Adipose tissue (tissue), 3 donors: ENCODE measurements at regions not wholly inside any gene's neighbourhood (a gene's known extent, or its start where the extent isn't known, plus 50 kb on each side); places are given as distances from the start of the nearest gene placed in this dataset.

Experiments used
- H3K27ac ChIP-seq: one replicate; pipeline ENCODE4 v1.5.1; 2013; ENCODE audit warnings: low read depth, low read length
- WGBS, 3 donors: extraction: QIAGEN DNeasy Blood & Tissue Kit; methylation state at CpG; one replicate each; pipeline ENCODE4 v1.1.7; 2013; 5-methylcytosine and 5-hydroxymethylcytosine counted together
- donor health status: healthy with polysubstance abuse.
- donor health status: Bipolar disorder and iron deficiency.
- donor health status: healthy.

GRCh38 chr15:69880571-69881301 lies 217.0 kb downstream of the TLE3 start:
- no peak overlapping the region for H3K27ac ChIP-seq
- 91 to 97% (median 93%) methylated on average over 6 of the region's 6 CpGs for WGBS, 3 donors

GRCh38 chr15:69881302-69881670 lies 216.4 kb downstream of the TLE3 start:
- 72 to 87% (median 81%) methylated on average over 4 of the region's 4 CpGs for WGBS, 3 donors
- H3K27ac ChIP-seq = no peak overlapping the region

GRCh38 chr15:69881766-69882165 lies 216.0 kb downstream of the TLE3 start:
- H3K27ac ChIP-seq = no peak overlapping the region
- 59 to 61% (median 61%) methylated on average over 10 of the region's 10 CpGs for WGBS, 3 donors

DNA sequence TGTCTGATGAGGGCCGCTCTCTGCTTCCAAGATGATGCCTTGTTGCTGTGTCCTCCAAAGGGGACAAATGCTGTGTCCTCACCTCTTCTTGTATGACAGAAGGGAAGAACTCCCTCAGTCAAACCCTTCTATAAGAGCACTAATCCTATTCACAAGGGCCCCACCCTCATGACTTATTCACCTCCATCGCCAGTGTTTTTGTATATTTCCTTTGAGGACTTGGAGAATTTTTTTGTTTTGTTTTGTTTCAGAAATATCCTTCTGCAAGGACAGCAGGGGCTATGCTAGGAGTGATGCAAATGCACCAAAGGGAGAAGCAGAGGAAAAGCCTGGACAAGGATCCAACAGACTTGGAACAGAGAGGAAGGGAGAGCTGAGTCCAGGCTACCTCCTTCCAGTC lies 214.4 kb downstream of the TLE3 start:
- H3K27ac ChIP-seq = no peak overlapping the region
- 94 to 96% (median 95%) methylated on average over 2 of the region's 2 CpGs for WGBS, 3 donors

DNA sequence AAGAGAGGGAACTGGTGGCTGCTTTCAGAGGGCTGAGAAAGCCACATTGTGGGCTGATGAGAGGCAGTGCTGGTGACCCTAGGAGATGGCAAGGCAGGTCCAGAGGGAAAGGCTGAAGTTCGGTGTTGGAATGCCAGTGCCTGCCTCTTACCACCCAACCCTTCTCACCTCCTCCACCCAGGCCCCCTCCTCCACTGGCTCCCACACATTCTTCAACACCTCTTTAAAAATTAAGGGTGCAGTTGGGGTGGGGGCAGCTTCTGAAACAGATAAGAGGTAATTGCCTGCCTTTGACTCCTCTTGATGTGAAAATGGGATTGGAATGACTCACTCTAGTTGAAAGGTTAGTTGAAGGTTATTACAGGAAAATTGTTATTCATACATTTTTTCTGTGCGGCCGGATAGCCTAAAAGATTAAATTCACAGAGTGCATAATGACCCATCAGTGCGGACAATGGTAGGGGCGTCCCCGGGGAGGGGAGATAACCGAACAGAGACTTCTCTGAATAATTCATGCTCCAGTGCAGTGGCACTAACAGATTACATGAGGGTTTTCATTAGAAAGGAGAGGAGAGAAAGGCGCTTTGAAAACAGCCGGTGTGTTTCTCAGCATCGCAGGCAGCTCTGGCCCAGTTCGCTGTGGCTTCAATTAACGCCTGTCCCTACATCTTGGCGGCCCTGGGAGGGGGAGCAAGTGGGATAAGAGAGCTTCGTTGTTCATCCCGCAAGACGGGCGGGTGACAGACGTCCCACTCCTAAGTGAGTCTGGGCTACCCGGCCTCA lies 212.4 kb downstream of the TLE3 start:
- WGBS, 3 donors = 39 to 70% (median 66%) methylated on average over 19 of the region's 19 CpGs

GRCh38 chr15:69887009-69887408 lies 210.7 kb downstream of the TLE3 start:
- H3K27ac ChIP-seq = no peak overlapping the region
- 56 to 62% (median 60%) methylated on average over 4 of the region's 4 CpGs for WGBS, 3 donors

More for the DNA sequence above, 212.4 kb downstream of the TLE3 start:
- no peak overlapping the region for H3K27ac ChIP-seq

DNA sequence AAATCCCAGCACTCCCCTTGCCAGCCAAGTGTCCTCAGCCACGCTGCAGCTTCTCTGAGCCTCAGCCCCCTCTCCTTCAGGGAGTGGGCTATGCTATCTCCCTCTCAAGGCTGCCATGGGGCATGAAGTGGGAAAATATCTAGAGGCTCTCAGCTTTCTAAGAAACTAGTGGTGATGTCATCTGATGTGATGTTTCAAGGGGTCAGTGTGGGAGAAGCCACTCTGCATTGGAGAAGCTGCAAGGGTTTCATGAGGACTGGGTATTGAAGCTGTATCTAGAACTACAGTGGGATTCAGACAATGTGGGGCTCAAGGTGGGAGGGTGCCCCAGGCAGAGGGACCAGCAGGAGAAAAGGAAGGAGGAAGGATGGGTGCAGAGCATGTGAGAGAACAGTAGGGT lies 210.2 kb downstream of the TLE3 start:
- 81 to 94% (median 91%) methylated on average over 1 of the region's 1 CpG for WGBS, 3 donors
- no peak overlapping the region for H3K27ac ChIP-seq

DNA sequence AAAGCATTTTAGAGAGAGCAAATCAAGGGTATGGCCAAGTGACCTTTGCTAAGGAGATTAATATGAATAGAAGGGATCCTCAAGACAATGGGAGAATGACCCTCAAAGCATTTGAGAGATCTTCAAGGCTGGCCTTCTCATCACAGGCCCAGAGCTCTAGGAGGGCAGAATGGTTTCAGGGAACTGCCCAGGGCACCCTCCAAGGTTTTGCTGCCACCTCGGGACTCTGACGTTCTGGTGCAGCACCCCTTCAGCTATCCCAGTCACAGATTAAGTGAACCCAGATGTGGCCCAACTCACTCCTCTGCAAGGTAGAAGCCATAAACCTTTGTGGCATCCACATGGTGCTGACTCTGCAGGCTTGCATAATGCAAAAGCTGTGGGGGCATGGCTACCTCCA lies 209.3 kb downstream of the TLE3 start:
- WGBS, 3 donors = 67 to 78% (median 68%) methylated on average over 2 of the region's 2 CpGs
- H3K27ac ChIP-seq = no peak overlapping the region

DNA sequence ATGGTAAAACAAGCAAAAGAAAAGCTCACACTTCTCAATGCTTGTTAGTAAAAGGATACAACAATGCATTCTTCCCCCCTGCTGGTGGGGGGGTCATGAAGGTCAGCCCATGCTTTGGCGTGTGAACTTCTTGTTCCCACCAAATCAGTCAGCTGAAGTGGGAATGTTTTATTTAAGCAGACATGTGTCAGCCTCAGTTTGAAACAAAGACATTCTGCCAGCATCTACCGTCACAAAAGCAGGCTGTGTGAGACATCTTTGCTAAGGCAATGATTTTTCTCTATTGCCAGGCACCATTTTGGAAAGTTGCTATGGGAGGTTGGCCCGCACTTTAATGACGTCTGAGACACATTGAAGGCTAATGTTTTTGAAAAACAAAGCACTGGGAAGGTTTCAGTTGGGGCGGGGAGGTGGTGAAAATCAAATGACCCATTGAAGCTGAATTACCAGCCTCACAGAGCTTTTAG lies 206.6 kb downstream of the TLE3 start:
- no peak overlapping the region for H3K27ac ChIP-seq
- 80 to 84% (median 81%) methylated on average over 5 of the region's 5 CpGs for WGBS, 3 donors

- 77 to 87% (median 79%) methylated on average over 7 of the region's 7 CpGs for WGBS, 3 donors
- H3K27ac ChIP-seq = no peak overlapping the region
Observed at GRCh38 chr15:69891606-69892005, 206.1 kb downstream of the TLE3 start.

- 60 to 70% (median 67%) methylated on average over 4 of the region's 4 CpGs for WGBS, 3 donors
Observed at GRCh38 chr15:69892351-69892750, 205.4 kb downstream of the TLE3 start.

DNA sequence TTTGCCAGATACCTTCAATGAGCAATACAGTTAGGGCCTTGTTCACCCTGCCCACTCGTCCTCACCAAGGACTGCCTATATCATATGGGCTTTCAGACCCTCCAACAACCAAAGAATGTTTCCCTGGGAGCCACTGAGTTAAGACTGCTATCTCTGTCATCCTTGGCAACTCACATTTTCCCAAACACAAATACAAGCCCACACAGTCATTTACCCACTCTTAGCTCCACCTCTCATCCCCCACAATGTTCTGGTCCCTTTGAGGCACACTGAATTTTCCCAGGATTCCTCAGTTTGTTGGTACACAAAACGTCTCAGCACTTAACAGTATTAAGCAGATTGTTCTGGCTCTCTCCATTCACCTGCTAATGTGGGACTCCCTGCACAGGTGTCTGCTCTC lies 204.6 kb downstream of the TLE3 start:
- H3K27ac ChIP-seq = no peak overlapping the region
- 43 to 60% (median 57%) methylated on average over 2 of the region's 2 CpGs for WGBS, 3 donors

More at GRCh38 chr15:69892351-69892750, 205.4 kb downstream of the TLE3 start:
- H3K27ac ChIP-seq = no peak overlapping the region

DNA sequence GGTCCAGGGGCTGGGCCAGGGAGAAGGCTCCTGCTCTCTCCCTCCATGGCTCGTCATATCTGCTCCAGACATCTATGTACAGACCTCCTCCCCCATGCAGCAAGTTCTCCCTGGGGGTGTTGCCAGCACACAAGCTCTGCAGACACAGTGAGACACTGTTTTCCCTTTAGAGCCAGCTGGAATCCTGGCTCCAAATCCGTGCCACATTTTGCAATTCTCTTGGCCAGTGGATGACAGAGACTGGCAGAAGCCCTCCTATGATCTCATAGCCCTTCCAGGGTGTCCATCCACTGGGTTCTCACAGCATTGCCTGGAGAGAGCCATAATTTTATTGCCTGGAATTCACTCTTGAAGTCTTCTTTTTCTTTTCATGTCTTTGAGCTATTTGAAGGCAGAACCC lies 203.9 kb downstream of the TLE3 start:
- 35 to 49% (median 47%) methylated on average over 2 of the region's 2 CpGs for WGBS, 3 donors
- no peak overlapping the region for H3K27ac ChIP-seq

DNA sequence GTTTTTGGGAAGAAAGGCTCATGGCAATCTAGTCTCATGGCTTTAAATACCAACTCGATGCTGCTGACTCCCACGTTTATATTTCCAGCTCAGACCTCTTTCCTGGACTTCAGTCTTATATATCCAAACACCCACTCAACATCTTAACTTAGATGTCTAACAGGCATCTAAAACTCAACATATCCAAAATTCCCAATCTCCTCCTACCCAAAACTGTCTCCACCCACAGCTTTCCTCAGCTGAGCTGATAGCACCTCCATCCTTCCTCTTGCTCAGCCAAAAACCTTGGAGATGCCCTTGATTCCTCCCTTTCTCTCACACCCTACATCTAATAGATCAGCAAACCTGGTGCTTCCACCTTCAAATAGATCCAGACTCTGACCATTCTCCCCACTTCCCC lies 202.5 kb downstream of the TLE3 start:
- WGBS, 3 donors = 56 to 90% (median 84%) methylated on average over 2 of the region's 2 CpGs
- no peak overlapping the region for H3K27ac ChIP-seq

DNA sequence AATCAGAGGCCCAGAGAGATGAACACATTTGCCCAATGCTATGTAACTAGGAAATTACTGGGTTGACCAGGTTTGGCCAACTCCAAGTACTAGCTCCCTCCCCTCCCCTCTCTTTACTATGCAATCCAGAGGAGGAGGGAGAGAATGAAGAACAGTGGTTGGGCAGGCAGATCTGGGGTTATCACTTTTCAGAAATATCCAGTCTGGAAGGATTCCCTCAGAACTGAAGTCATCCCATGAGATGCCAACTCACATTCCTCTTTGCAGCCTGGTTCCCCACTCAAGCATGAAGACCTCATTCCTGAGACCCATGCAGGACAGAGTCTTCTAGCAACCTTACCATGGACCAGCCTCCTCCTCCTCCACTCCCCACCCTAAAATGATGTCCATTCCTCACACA lies 201.1 kb downstream of the TLE3 start:
- H3K27ac ChIP-seq = no peak overlapping the region

- WGBS, 3 donors = 74 to 90% (median 77%) methylated on average over 4 of the region's 4 CpGs
- no peak overlapping the region for H3K27ac ChIP-seq
Observed at GRCh38 chr15:69897061-69897460, 200.7 kb downstream of the TLE3 start.

GRCh38 chr15:69897471-69898237 lies 200.1 kb downstream of the TLE3 start:
- 73 to 83% (median 73%) methylated on average over 9 of the region's 9 CpGs for WGBS, 3 donors

DNA sequence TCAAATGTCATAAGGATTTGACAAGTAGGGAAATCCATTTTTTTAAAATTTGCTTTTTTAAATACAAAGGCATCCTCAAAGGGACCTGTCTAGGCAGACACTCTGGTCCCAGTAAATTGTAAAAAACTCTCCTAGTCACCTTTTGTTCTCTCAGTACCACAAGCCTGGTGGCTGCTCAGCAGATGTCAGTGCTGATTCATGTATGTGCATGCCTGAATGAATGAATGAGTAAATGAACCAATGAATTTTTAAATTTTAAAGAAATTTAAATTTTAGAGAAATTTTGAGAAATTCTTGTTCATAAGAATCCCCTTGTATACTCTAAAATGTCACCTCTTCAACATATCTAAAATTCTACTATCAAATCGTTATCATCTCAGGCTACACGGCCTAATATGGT lies 199.5 kb downstream of the TLE3 start:
- H3K27ac ChIP-seq = no peak overlapping the region
- 85 to 97% (median 90%) methylated on average over 2 of the region's 2 CpGs for WGBS, 3 donors

More at GRCh38 chr15:69897471-69898237, 200.1 kb downstream of the TLE3 start:
- H3K27ac ChIP-seq = no peak overlapping the region

DNA sequence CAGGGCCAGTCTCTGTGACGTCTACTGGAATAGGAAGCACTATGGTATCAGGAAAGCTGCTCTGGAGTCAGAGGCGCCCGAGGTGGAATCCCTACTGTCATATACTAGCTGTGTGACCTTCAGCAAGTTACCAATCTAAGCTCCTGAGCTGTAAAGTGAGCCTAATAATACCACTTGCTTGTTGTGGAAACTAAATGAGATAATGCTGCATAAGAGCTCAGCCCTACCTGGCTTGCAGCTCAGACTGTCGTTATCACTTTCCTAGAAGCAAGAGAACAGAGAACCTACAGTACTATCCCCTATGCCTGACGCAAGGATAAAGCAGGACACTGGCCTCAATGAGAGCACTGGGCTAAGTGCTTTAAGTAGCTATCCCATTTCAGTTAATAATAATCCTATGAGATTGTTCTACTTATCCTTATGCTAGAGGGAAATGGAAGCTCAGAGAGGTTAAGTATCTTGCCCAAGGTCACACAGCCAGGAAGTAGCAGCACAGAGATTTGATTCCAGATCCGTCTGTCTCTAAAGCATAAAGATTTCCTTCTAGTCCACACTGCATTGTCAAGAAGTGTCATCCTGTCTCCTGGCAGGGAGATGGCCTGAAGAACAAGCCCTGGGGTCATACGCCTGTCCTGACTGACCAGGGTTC lies 195.2 kb downstream of the TLE3 start:
- WGBS, 3 donors = 76 to 87% (median 86%) methylated on average over 7 of the region's 7 CpGs
- no peak overlapping the region for H3K27ac ChIP-seq
